Prostate gland (tissue), 2 donors: ENCODE measurements at regions not wholly inside any gene's neighbourhood (a gene's known extent, or its start where the extent isn't known, plus 50 kb on each side); places are given as distances from the start of the nearest gene placed in this dataset.

Experiments used
- DNase-seq: peaks from one replicate; pipeline ENCODE4 v3.0.0-alpha.2; 2019; ENCODE audit warnings: low spot score
- H3K27ac ChIP-seq, 2 donors: fragments of 200-600 bp; sonication (generic); 2 replicates each; pipeline ENCODE4 v1.5.1; 2017 to 2019
- H3K27me3 ChIP-seq: fragments of 200-600 bp; sonication (generic); replicated peaks from 2 replicates; pipeline ENCODE4 v1.5.1; 2019; ENCODE audit not compliant: insufficient read depth
- H3K36me3 ChIP-seq, 2 donors: fragments of 200-600 bp; sonication (generic); 1 replicate in 1 of 2; 2 replicates in 1 of 2; pipeline versions ENCODE4 v1.5.1 to v1.8.1; 2017 to 2019
- H3K4me1 ChIP-seq: fragments of 200-600 bp; sonication (generic); replicated peaks from 2 replicates; pipeline ENCODE4 v1.5.1; 2019
- H3K4me3 ChIP-seq, 2 donors: fragments of 200-600 bp; sonication (generic); 2 replicates each; pipeline ENCODE4 v1.5.1; 2017 to 2019
- H3K9me3 ChIP-seq: fragments of 200-600 bp; sonication (generic); 2 replicates; pipeline ENCODE4 v1.5.1; 2017
- CTCF ChIP-seq, 4 experiments: fragments of 200-600 bp in 2 of 4; fragments of 450-650 bp in 2 of 4; sonication (generic) in 2 of 4; IDR thresholded peaks; 1 replicate in 3 of 4; 2 replicates in 1 of 4; pipeline ENCODE4 v1.5.1; 2016 to 2019; ENCODE audit warnings: antibody characterized with exemption in 4 of 4, mild to moderate bottlenecking in 2 of 4, moderate library complexity in 2 of 4
- POLR2A ChIP-seq: fragments of 450-650 bp; IDR thresholded peaks from one replicate; pipeline ENCODE4 v1.6.1; 2016; ENCODE audit warnings: antibody characterized with exemption, mild to moderate bottlenecking
- POLR2AphosphoS5 ChIP-seq: sonication (generic); formaldehyde crosslinking; IDR thresholded peaks from one replicate; pipeline ENCODE4 v1.6.1; 2017; ENCODE audit warnings: antibody characterized with exemption
- WGBS: methylation state at CpG from one replicate; pipeline ENCODE4 v1.1.5; 2018; 5-methylcytosine and 5-hydroxymethylcytosine counted together
- intact Hi-C: fragments of 100-400 bp; cut with DNase I; formaldehyde crosslinking; loops from one replicate; pipeline ENCODE4 v1.14.2; 2022

GRCh38 chr2:144694456-144694855 is 174.5 kb upstream of the ZEB2 start:
- DNase-seq = no peak
- 63% methylated on average over 1 of the region's 1 CpG for WGBS
- no peaks in the 10 kb centered on the region for H3K27me3 ChIP-seq
- H3K4me3 ChIP-seq = no peak overlapping the region
- no peak overlapping the region for H3K27ac ChIP-seq
- no peaks in the 10 kb centered on the region for H3K9me3 ChIP-seq
- intact Hi-C loops = no loop called here
- no peaks in the 10 kb centered on the region for H3K36me3 ChIP-seq
- TF ChIP-seq CTCF (IDR thresholded peaks at IDR 0.05) (no peak), POLR2AphosphoS5 (no peak), POLR2A (no peak)
- no peaks in the 10 kb centered on the region for H3K4me1 ChIP-seq

- TF ChIP-seq POLR2AphosphoS5 (no peak), POLR2A (no peak), CTCF (IDR thresholded peaks at IDR 0.05) (no peak)
- no peaks in the 10 kb centered on the region for H3K4me1 ChIP-seq
- no peak overlapping the region for H3K4me3 ChIP-seq
- DNase-seq = no peak
- intact Hi-C loops = no loop called here
- WGBS = 89% methylated on average over 3 of the region's 3 CpGs
- no peak overlapping the region for H3K27ac ChIP-seq
- H3K9me3 ChIP-seq = no peaks in the 10 kb centered on the region
- no peaks in the 10 kb centered on the region for H3K36me3 ChIP-seq
- no peaks in the 10 kb centered on the region for H3K27me3 ChIP-seq
These were observed 173.3 kb upstream of the ZEB2 start for GRCh38 chr2:144693179-144693578.

- H3K4me3 ChIP-seq = no peak overlapping the region
- TF ChIP-seq POLR2A (no peak), POLR2AphosphoS5 (no peak), CTCF (IDR thresholded peaks at IDR 0.05) (no peak)
- no peaks in the 10 kb centered on the region for H3K4me1 ChIP-seq
- H3K9me3 ChIP-seq = no peaks in the 10 kb centered on the region
- H3K36me3 ChIP-seq = no peaks in the 10 kb centered on the region
- no peak overlapping the region for H3K27ac ChIP-seq
- DNase-seq = no peak
- intact Hi-C loops = no loop called here
- no peaks in the 10 kb centered on the region for H3K27me3 ChIP-seq
- WGBS = 85% methylated on average over 5 of the region's 5 CpGs
These were observed 172.7 kb upstream of the ZEB2 start for GRCh38 chr2:144692661-144693060.

- 90% methylated on average over 2 of the region's 2 CpGs for WGBS
- Histone ChIP-seq H3K9me3 (no peaks in the 10 kb centered on the region), H3K4me1 (no peaks in the 10 kb centered on the region), H3K27ac (no peak overlapping the region), H3K4me3 (no peak overlapping the region), H3K27me3 (no peaks in the 10 kb centered on the region), H3K36me3 (no peaks in the 10 kb centered on the region)
- TF ChIP-seq CTCF (IDR thresholded peaks at IDR 0.05) (no peak), POLR2A (no peak), POLR2AphosphoS5 (no peak)
- intact Hi-C loops = no loop called here
- DNase-seq = no peak
These were observed 170.9 kb upstream of the ZEB2 start for GRCh38 chr2:144690771-144691170.

GRCh38 chr2:144686518-144687215 is 166.7 kb upstream of the ZEB2 start:
- Histone ChIP-seq H3K4me1 (no peaks in the 10 kb centered on the region), H3K27me3 (no peaks in the 10 kb centered on the region), H3K27ac (no peak overlapping the region), H3K4me3 (no peak overlapping the region), H3K9me3 (no peaks in the 10 kb centered on the region), H3K36me3 (no peaks in the 10 kb centered on the region)
- TF ChIP-seq POLR2AphosphoS5 (no peak), CTCF (IDR thresholded peaks at IDR 0.05) (no peak), POLR2A (no peak)
- DNase-seq = no peak
- intact Hi-C loops = no loop called here
- 68% methylated on average over 2 of the region's 2 CpGs for WGBS
